B cell (primary cell): ENCODE measurements at regions not wholly inside any gene's neighbourhood (a gene's known extent, or its start where the extent isn't known, plus 50 kb on each side); places are given as distances from the start of the nearest gene placed in this dataset.

ENCODE experiments used
- ATAC-seq: fragments of 200-7000 bp; cut with Tn5 transposase; one replicate; pipeline ENCODE4 v1.10.0; 2021; ENCODE audit warnings: low read depth, mild to moderate bottlenecking, moderate number of reproducible peaks, moderate library complexity
- CTCF ChIA-PET: fragments of 350-600 bp; sonication (Branson Sonifier 250); formaldehyde crosslinking; loops from one replicate; lab custom pipeline; 2021; ENCODE audit warnings: antibody characterized with exemption, inconsistent platforms; lab: Charles Lee
- POLR2A ChIA-PET: fragments of 350-600 bp; sonication (Branson Sonifier 250); formaldehyde crosslinking; loops from one replicate; lab custom pipeline; 2021; ENCODE audit warnings: antibody characterized with exemption; lab: Charles Lee
- DNase-seq: peaks from one replicate; pipeline ENCODE4 v3.0.0; 2013
- H2AFZ ChIP-seq: 2 replicates; pipeline ENCODE4 v1.6.1; 2012; ENCODE audit warnings: mild to moderate bottlenecking, low read depth, low read length; ENCODE audit not compliant: insufficient read depth, poor library complexity, severe bottlenecking
- H3K27ac ChIP-seq, 2 donors: 1 replicate in 1 of 2; 2 replicates in 1 of 2; pipeline ENCODE4 v1.5.1; 2012 to 2013; ENCODE audit warnings: low read length in 2 of 2, mild to moderate bottlenecking in 2 of 2, moderate library complexity in 1 of 2
- H3K27me3 ChIP-seq, 4 experiments: fragments of 200-600 bp in 1 of 4; sonication (generic) in 1 of 4; replicated peaks in 1 of 4; 1 replicate in 2 of 4; 2 replicates in 2 of 4; pipeline versions ENCODE4 v1.6.1 to v1.7.0; 2013 to 2016; ENCODE audit warnings: low read length in 3 of 4, mild to moderate bottlenecking in 2 of 4, mixed read lengths in 1 of 4, moderate library complexity in 1 of 4; ENCODE audit not compliant: insufficient read depth in 4 of 4, control insufficient read depth in 3 of 4; ENCODE audit errors: control extremely low read depth in 1 of 4
- H3K36me3 ChIP-seq, 2 experiments: replicated peaks in 1 of 2; 1 replicate in 1 of 2; 2 replicates in 1 of 2; pipeline versions ENCODE4 v1.6.1 to v1.7.1; 2013; ENCODE audit warnings: low read length in 1 of 2; ENCODE audit not compliant: insufficient read depth in 2 of 2, control insufficient read depth in 1 of 2; ENCODE audit errors: control extremely low read depth in 1 of 2, extremely low read depth in 1 of 2
- H3K4me1 ChIP-seq, 2 donors: fragments of 200-600 bp in 1 of 2; sonication (generic) in 1 of 2; 1 replicate in 1 of 2; 2 replicates in 1 of 2; pipeline versions ENCODE4 v1.5.1 to v1.6.1; 2013 to 2017; ENCODE audit warnings: low read length in 2 of 2; ENCODE audit not compliant: control insufficient read depth in 2 of 2, insufficient read depth in 2 of 2
- H3K4me2 ChIP-seq: replicated peaks from 2 replicates; pipeline ENCODE3; 2012; ENCODE audit warnings: mild to moderate bottlenecking, low read depth, low read length; ENCODE audit not compliant: poor library complexity, severe bottlenecking
- H3K4me3 ChIP-seq, 5 experiments: fragments of 200-600 bp in 1 of 5; sonication (generic) in 1 of 5; 1 replicate in 3 of 5; 2 replicates in 2 of 5; pipeline versions ENCODE4 v1.5.1 to v1.7.0; 2011 to 2016; ENCODE audit warnings: low read length in 4 of 5, mild to moderate bottlenecking in 4 of 5, low read depth in 2 of 5, control low read depth in 1 of 5, moderate library complexity in 1 of 5; ENCODE audit not compliant: insufficient read depth in 1 of 5; ENCODE audit errors: control extremely low read depth in 1 of 5, extremely low read depth in 1 of 5
- H3K79me2 ChIP-seq: fragments of 200-600 bp; sonication (generic); one replicate; pipeline ENCODE4 v1.6.0; 2016; ENCODE audit warnings: low read length; ENCODE audit not compliant: control insufficient read depth, insufficient read depth
- H3K9ac ChIP-seq: fragments of 200-600 bp; sonication (generic); 2 replicates; pipeline ENCODE4 v1.6.1; 2017; ENCODE audit warnings: mild to moderate bottlenecking, low read length, moderate library complexity
- H3K9me3 ChIP-seq, 3 donors: one replicate each; pipeline versions ENCODE4 v1.6.1 to v1.7.1; 2013; ENCODE audit warnings: low read length in 2 of 3; ENCODE audit not compliant: control insufficient read depth in 2 of 3, insufficient read depth in 1 of 3; ENCODE audit errors: control extremely low read depth in 1 of 3
- H4K20me1 ChIP-seq: 2 replicates; pipeline ENCODE4 v1.6.0; 2012; ENCODE audit warnings: mild to moderate bottlenecking, low read length; ENCODE audit not compliant: insufficient read depth, control insufficient read depth, poor library complexity, severe bottlenecking
- H3K27ac Mint-ChIP-seq: one replicate; pipeline ENCODE4 v1.8.0; 2021; ENCODE audit warnings: mixed read lengths
- H3K27me3 Mint-ChIP-seq: one replicate; pipeline ENCODE4 v1.8.0; 2021; ENCODE audit warnings: mixed read lengths
- H3K4me1 Mint-ChIP-seq: one replicate; pipeline ENCODE4 v1.8.0; 2021; ENCODE audit warnings: mixed read lengths
- H3K4me3 Mint-ChIP-seq: one replicate; pipeline ENCODE4 v1.8.0; 2021; ENCODE audit warnings: mixed read lengths
- H3K9me3 Mint-ChIP-seq: one replicate; pipeline ENCODE4 v1.8.0; 2022; ENCODE audit warnings: mixed read lengths; ENCODE audit not compliant: insufficient read depth
- CTCF ChIP-seq: fragments of 200-600 bp; IDR thresholded peaks from one replicate; pipeline ENCODE4 v1.8.0; 2022; ENCODE audit warnings: antibody characterized with exemption, mild to moderate bottlenecking
- EZH2 ChIP-seq: IDR thresholded peaks from 2 replicates; pipeline ENCODE4 v1.6.1; 2012; ENCODE audit warnings: borderline replicate concordance, low read depth, mild to moderate bottlenecking, moderate library complexity, low read length; ENCODE audit not compliant: insufficient read depth, poor library complexity, severe bottlenecking
- WGBS: methylation state at CpG from one replicate; pipeline ENCODE4 v1.1.5; 2013; ENCODE audit warnings: missing lambda C conversion rate; ENCODE audit not compliant: insufficient coverage; 5-methylcytosine and 5-hydroxymethylcytosine counted together
- intact Hi-C: fragments of 100-400 bp; cut with micrococcal nuclease; formaldehyde crosslinking; loops from one replicate; pipeline ENCODE4 v1.10.0; 2022

- ChIA-PET POLR2A (no interaction called here), CTCF (no interaction called here)
- Histone ChIP-seq H3K9ac (no peak overlapping the region), H4K20me1 (no peaks in the 10 kb centered on the region), H3K9me3 (no peaks in the 10 kb centered on the region), H2AFZ (no peak overlapping the region), H3K4me1 (no peaks in the 10 kb centered on the region), H3K27ac (no peak overlapping the region), H3K4me3 (no peak overlapping the region), H3K79me2 (no peaks in the 10 kb centered on the region), H3K4me2 (no peak overlapping the region), H3K36me3 (no peaks in the 10 kb centered on the region), H3K27me3 (peaks cover 0 to 11% (median 2%) of the 10 kb centered on the region in 4 experiments)
- H3K27me3 Mint-ChIP-seq: peaks cover 15% of the 10 kb centered on the region
- 87% methylated on average over 3 of the region's 4 CpGs for WGBS
- DNase-seq (no peak), ATAC-seq (no peak)
- H3K9me3 Mint-ChIP-seq: no peaks in the 10 kb centered on the region
- intact Hi-C loops: no loop called here
- TF ChIP-seq CTCF (no peak), EZH2 (no peak)
- H3K4me1 Mint-ChIP-seq: no peaks in the 10 kb centered on the region
- no peak overlapping the region for H3K4me3 Mint-ChIP-seq
- H3K27ac Mint-ChIP-seq: no peak overlapping the region
Measured at GRCh38 chr1:30130099-30130498, 593.3 kb downstream of the MATN1 start.

- no peak for DNase-seq
- Mint-ChIP-seq H3K27ac (no peak overlapping the region), H3K27me3 (peaks cover 18% of the 10 kb centered on the region), H3K4me1 (no peaks in the 10 kb centered on the region), H3K4me3 (no peak overlapping the region), H3K9me3 (no peaks in the 10 kb centered on the region)
- Histone ChIP-seq H3K79me2 (no peaks in the 10 kb centered on the region), H3K9ac (no peak overlapping the region), H3K4me2 (no peak overlapping the region), H3K27ac (no peak overlapping the region), H3K4me3 (no peak overlapping the region), H3K9me3 (no peaks in the 10 kb centered on the region), H2AFZ (no peak overlapping the region), H3K4me1 (no peaks in the 10 kb centered on the region), H3K36me3 (no peaks in the 10 kb centered on the region), H4K20me1 (no peaks in the 10 kb centered on the region), H3K27me3 (peaks cover 0 to 11% (median 2%) of the 10 kb centered on the region in 4 experiments)
- TF ChIP-seq CTCF (no peak), EZH2 (no peak)
- ATAC-seq: no peak
- CTCF ChIA-PET: no interaction called here
- POLR2A ChIA-PET: no interaction called here
- intact Hi-C loops: no loop called here
- WGBS: 77% methylated on average over 8 of the region's 11 CpGs
Measured at GRCh38 chr1:30129421-30130055, 593.8 kb downstream of the MATN1 start.
